ENCODE measurements at regions not wholly inside any gene's neighbourhood (a gene's known extent, or its start where the extent isn't known, plus 50 kb on each side); places are given as distances from the start of the nearest gene placed in this dataset.

DNA sequence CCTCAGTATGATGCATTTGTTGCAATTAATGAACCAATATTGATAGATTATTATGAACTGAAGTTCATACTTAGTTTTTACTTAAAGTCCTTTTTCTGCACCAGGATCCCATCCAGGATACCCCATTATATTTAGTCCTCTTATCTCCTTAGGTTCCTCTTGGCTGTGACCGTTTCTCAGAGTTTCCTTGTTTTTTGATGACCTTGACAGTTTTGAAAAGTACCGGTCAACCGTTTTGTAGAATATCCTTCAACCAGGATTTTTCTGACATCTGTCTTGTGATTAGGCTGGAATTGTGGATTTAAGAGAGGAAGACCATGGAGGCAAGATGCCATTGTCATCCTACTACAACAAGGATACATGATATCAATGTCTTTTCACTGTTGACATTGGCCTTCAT is 98.0 kb upstream of the F13A1 start:
- TF ChIP-seq, protein P1, sequence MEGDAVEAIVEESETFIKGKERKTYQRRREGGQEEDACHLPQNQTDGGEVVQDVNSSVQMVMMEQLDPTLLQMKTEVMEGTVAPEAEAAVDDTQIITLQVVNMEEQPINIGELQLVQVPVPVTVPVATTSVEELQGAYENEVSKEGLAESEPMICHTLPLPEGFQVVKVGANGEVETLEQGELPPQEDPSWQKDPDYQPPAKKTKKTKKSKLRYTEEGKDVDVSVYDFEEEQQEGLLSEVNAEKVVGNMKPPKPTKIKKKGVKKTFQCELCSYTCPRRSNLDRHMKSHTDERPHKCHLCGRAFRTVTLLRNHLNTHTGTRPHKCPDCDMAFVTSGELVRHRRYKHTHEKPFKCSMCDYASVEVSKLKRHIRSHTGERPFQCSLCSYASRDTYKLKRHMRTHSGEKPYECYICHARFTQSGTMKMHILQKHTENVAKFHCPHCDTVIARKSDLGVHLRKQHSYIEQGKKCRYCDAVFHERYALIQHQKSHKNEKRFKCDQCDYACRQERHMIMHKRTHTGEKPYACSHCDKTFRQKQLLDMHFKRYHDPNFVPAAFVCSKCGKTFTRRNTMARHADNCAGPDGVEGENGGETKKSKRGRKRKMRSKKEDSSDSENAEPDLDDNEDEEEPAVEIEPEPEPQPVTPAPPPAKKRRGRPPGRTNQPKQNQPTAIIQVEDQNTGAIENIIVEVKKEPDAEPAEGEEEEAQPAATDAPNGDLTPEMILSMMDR (IDR thresholded peaks at IDR 0.05) = no peak
- no peak for TF ChIP-seq POLR2A (IDR thresholded peaks at IDR 0.05)
